ENCODE measurements at regions not wholly inside any gene's neighbourhood (a gene's known extent, or its start where the extent isn't known, plus 50 kb on each side); places are given as distances from the start of the nearest gene placed in this dataset.
A peak's percentile ranks its signal among the peaks of the same experiment; 100 is the strongest.

GRCh38 chr21:24045775-24046215 lies 1561.5 kb downstream of the MRPL39 start:
- no peak for DNase-seq

GRCh38 chr21:24045373-24045772 lies 1561.9 kb downstream of the MRPL39 start:
- DNase-seq: no peak

GRCh38 chr21:24042687-24043086 lies 1564.6 kb downstream of the MRPL39 start:
- DNase-seq: no peak

GRCh38 chr21:24032709-24033232 lies 1574.5 kb downstream of the MRPL39 start:
- no peak for DNase-seq

- no peak for DNase-seq
Measured at GRCh38 chr21:24027396-24027795, 1579.9 kb downstream of the MRPL39 start.

- DNase-seq: no peak
Measured at GRCh38 chr21:24025101-24025500, 1582.2 kb downstream of the MRPL39 start.

GRCh38 chr21:24023936-24024335 lies 1583.3 kb downstream of the MRPL39 start:
- DNase-seq: no peak

- no peak for DNase-seq
Measured at GRCh38 chr21:24023402-24023801, 1583.9 kb downstream of the MRPL39 start.

- DNase-seq: no peak
Measured at GRCh38 chr21:24014381-24014780, 1592.9 kb downstream of the MRPL39 start.

- DNase-seq: no peak
Measured at GRCh38 chr21:24011087-24011486, 1596.2 kb downstream of the MRPL39 start.

GRCh38 chr21:24007592-24007991 lies 1599.7 kb downstream of the MRPL39 start:
- no peak for DNase-seq

- DNase-seq: no peak
Measured at GRCh38 chr21:23986987-23987386, 1620.3 kb downstream of the MRPL39 start.

GRCh38 chr21:23986214-23986613 lies 1621.1 kb downstream of the MRPL39 start:
- no peak for DNase-seq

GRCh38 chr21:23982546-23982945 lies 1624.7 kb downstream of the MRPL39 start:
- DNase-seq: no peak

- DNase-seq: no peak
Measured at GRCh38 chr21:23977971-23978370, 1629.3 kb downstream of the MRPL39 start.

- peak; percentile 53 for DNase-seq
Measured at GRCh38 chr21:23968722-23969647, 1638.3 kb downstream of the MRPL39 start.

GRCh38 chr21:23968008-23968407 lies 1639.3 kb downstream of the MRPL39 start:
- no peak for DNase-seq

- DNase-seq: no peak
Measured at GRCh38 chr21:23963454-23963853, 1643.8 kb downstream of the MRPL39 start.

- no peak for DNase-seq
Measured at GRCh38 chr21:23960769-23961168, 1646.5 kb downstream of the MRPL39 start.

- DNase-seq: no peak
Measured at GRCh38 chr21:23955135-23955843, 1652.0 kb downstream of the MRPL39 start.

GRCh38 chr21:23952269-23952668 lies 1655.0 kb downstream of the MRPL39 start:
- no peak for DNase-seq

- DNase-seq: no peak
Measured at GRCh38 chr21:23951251-23951650, 1656.0 kb downstream of the MRPL39 start.

GRCh38 chr21:23950344-23950743 lies 1656.9 kb downstream of the MRPL39 start:
- DNase-seq: no peak

- no peak for DNase-seq
Measured at GRCh38 chr21:23949493-23949892, 1657.8 kb downstream of the MRPL39 start.
